ENCODE measurements at regions not wholly inside any gene's neighbourhood (a gene's known extent, or its start where the extent isn't known, plus 50 kb on each side); places are given as distances from the start of the nearest gene placed in this dataset.

GRCh38 chr5:111627862-111628261 is 115.5 kb upstream of the STARD4 start:
- TF ChIP-seq CTCF (IDR thresholded peaks at IDR 0.05; ENCODE audit: insufficient read depth, low read depth, low read length) (no peak), EZH2 (IDR thresholded peaks at IDR 0.05; ENCODE audit: insufficient read depth, low read length) (no peak)
